Esophagus muscularis mucosa (tissue), 4 donors: ENCODE measurements at regions not wholly inside any gene's neighbourhood (a gene's known extent, or its start where the extent isn't known, plus 50 kb on each side); places are given as distances from the start of the nearest gene placed in this dataset.
"Not testable (repeated sequence)": the region's sequence is repeated elsewhere in the genome, so short reads cannot be mapped to it uniquely, and the experiment has no call there.

Experiments
- DNase-seq: peaks from one replicate; pipeline ENCODE4 v3.0.0-alpha.2; 2017; ENCODE audit errors: extremely low spot score
- H3K27ac ChIP-seq, 4 donors: fragments of 200-600 bp; sonication (generic); replicated peaks in 1 of 4; 1 replicate in 3 of 4; 2 replicates in 1 of 4; pipeline ENCODE4 v1.5.1; 2016 to 2019; ENCODE audit warnings: mild to moderate bottlenecking in 1 of 4
- H3K27me3 ChIP-seq, 4 donors: fragments of 200-600 bp; sonication (generic); one replicate each; pipeline versions ENCODE4 v1.5.1 to v1.6.0; 2016 to 2019
- H3K36me3 ChIP-seq, 4 donors: fragments of 200-600 bp; sonication (generic); one replicate each; pipeline ENCODE4 v1.5.1; 2016 to 2019
- H3K4me1 ChIP-seq, 4 donors: fragments of 200-600 bp; sonication (generic); one replicate each; pipeline ENCODE4 v1.5.1; 2016 to 2019
- H3K4me3 ChIP-seq, 4 donors: fragments of 200-600 bp; sonication (generic); 1 replicate in 2 of 4; 2 replicates in 2 of 4; pipeline ENCODE4 v1.5.1; 2016 to 2019; ENCODE audit warnings: mild to moderate bottlenecking in 4 of 4, moderate library complexity in 1 of 4
- H3K9me3 ChIP-seq, 4 donors: fragments of 200-600 bp; sonication (generic); 1 replicate in 3 of 4; 2 replicates in 1 of 4; pipeline ENCODE4 v1.5.1; 2016 to 2019
- EP300 ChIP-seq: sonication (generic); formaldehyde crosslinking; IDR thresholded peaks from one replicate; pipeline ENCODE4 v1.6.1; 2017; ENCODE audit warnings: antibody characterized with exemption
- POLR2A ChIP-seq: fragments of 450-650 bp; IDR thresholded peaks from one replicate; pipeline ENCODE4 v1.6.1; 2017; ENCODE audit warnings: antibody characterized with exemption, moderate library complexity, mild to moderate bottlenecking, low read depth
- POLR2AphosphoS5 ChIP-seq, 2 donors: sonication (generic); formaldehyde crosslinking; IDR thresholded peaks; one replicate each; pipeline ENCODE4 v1.6.1; 2017; ENCODE audit warnings: antibody characterized with exemption in 2 of 2
- WGBS: methylation state at CpG from one replicate; pipeline ENCODE4 v1.1.5; 2018; 5-methylcytosine and 5-hydroxymethylcytosine counted together
- intact Hi-C: fragments of 100-400 bp; cut with DNase I; formaldehyde crosslinking; loops from one replicate; pipeline ENCODE4 v1.15.1; 2023
- TF ChIP-seq, protein P1 (sequence below), 3 experiments: fragments of 200-600 bp in 2 of 3; fragments of 450-650 bp in 1 of 3; sonication (generic) in 2 of 3; IDR thresholded peaks; one replicate each; pipeline ENCODE4 v1.5.1; 2017 to 2019; ENCODE audit warnings: antibody characterized with exemption in 3 of 3, mild to moderate bottlenecking in 2 of 3, moderate library complexity in 1 of 3

DNA sequence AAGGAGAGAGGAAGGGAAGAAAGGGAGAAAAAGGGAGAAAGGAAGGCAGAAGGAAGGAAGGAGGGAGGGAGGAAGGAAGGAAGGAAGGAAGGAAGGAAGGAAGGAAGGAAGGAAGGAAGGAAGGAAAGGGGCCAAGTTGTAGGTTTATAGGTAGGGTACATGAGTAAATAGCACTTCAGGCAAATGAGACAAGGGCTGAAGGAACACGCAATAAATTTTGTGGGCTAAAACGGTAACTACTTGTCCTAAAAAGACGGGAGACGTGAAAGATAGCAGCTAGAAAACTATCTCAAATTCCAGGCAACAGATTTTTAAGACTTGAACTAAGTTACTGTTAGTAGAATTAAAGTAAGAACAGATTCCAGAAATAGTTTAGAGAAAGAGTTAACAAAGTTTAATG is 129.3 kb upstream of the XIRP2 start:
- WGBS: 90% methylated on average over 4 of the region's 4 CpGs
- TF ChIP-seq POLR2AphosphoS5 (IDR thresholded peaks at IDR 0.05): no peak
- TF ChIP-seq, protein P1, sequence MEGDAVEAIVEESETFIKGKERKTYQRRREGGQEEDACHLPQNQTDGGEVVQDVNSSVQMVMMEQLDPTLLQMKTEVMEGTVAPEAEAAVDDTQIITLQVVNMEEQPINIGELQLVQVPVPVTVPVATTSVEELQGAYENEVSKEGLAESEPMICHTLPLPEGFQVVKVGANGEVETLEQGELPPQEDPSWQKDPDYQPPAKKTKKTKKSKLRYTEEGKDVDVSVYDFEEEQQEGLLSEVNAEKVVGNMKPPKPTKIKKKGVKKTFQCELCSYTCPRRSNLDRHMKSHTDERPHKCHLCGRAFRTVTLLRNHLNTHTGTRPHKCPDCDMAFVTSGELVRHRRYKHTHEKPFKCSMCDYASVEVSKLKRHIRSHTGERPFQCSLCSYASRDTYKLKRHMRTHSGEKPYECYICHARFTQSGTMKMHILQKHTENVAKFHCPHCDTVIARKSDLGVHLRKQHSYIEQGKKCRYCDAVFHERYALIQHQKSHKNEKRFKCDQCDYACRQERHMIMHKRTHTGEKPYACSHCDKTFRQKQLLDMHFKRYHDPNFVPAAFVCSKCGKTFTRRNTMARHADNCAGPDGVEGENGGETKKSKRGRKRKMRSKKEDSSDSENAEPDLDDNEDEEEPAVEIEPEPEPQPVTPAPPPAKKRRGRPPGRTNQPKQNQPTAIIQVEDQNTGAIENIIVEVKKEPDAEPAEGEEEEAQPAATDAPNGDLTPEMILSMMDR (IDR thresholded peaks at IDR 0.05): no peak
- TF ChIP-seq EP300: no peak
- no peak for TF ChIP-seq POLR2A
- H3K27me3 ChIP-seq: no peaks in the 10 kb centered on the region
- no peaks in the 10 kb centered on the region for H3K4me1 ChIP-seq
- H3K27ac ChIP-seq: no peak overlapping the region
- H3K36me3 ChIP-seq: no peaks in the 10 kb centered on the region
- DNase-seq: no peak
- intact Hi-C loops: no loop called here
- no peak overlapping the region for H3K4me3 ChIP-seq
- no peaks in the 10 kb centered on the region for H3K9me3 ChIP-seq

DNA sequence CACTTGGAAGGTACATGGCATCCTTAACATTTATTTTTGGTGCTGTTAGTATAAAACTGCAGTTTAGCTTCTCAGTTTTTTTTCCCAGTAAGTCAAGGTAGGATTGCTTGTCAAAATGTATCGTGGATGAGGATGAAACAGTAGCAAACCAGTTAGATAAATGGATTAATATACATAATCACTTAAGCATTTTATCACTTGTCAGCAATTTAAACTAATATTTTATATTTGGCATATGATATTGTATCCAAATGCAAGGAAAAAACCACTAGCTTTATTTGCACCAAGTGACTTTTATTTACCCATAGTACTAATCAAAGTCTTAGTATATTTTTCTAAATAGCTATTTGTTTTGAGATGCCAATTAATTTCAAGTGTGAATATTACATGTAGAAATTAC is 137.7 kb upstream of the XIRP2 start:
- DNase-seq: no peak
- Histone ChIP-seq H3K27ac (no peak overlapping the region), H3K4me1 (no peaks in the 10 kb centered on the region), H3K36me3 (no peaks in the 10 kb centered on the region), H3K9me3 (peaks cover 0 to 7% (median 4%) of the 10 kb centered on the region in 4 donors), H3K27me3 (no peaks in the 10 kb centered on the region), H3K4me3 (no peak overlapping the region)
- TF ChIP-seq POLR2AphosphoS5 (IDR thresholded peaks at IDR 0.05) (no peak), POLR2A (no peak), EP300 (no peak)
- TF ChIP-seq, protein P1 (IDR thresholded peaks at IDR 0.05): no peak
- intact Hi-C loops: no loop called here
- WGBS: 0% methylated on average over 1 of the region's 1 CpG

DNA sequence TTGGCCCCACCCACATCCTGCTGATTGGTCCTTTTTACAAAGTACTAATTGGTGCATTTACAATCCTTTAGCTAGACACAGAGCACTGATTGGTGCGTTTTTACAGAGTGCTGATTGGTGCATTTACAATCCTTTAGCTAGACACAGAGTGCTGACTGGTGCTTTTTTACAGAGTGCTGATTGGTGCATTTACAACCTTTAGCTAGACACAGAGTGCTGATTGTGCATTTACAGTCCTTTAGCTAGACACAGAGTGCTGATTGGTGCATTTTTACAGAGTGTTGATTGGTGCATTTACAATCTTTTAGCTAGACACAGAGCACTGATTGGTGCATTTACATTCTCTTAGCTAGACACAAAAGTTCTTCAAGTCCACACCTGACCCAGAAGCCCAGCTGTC is 144.2 kb upstream of the XIRP2 start:
- H3K4me1 ChIP-seq, H3K36me3 ChIP-seq, intact Hi-C loops, H3K27me3 ChIP-seq, H3K4me3 ChIP-seq, DNase-seq, H3K27ac ChIP-seq: not testable (repeated sequence)
- peaks cover 0 to 65% (median 51%) of the 10 kb centered on the region in 4 donors for H3K9me3 ChIP-seq
- WGBS: 77% methylated on average over 1 of the region's 1 CpG

DNA sequence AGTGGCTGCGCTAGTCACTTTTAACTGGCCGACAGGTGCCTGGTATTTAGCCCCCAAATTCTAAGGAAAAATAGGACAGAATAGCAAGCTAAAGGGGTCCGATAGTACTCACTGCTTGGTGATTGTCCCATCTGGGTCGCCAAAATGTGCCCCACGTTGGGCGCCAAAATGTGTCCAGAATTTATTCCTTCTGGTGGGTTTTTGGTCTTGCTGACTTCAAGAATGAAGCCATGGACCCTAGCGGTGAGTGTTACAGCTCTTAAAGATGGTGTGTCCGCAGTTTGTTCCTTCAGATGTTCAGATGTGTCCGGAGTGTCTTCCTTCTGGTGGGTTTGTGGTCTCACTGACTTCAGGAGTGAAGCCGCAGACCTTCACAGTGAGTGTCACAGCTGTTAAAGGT is 144.8 kb upstream of the XIRP2 start:
- 91% methylated on average over 8 of the region's 10 CpGs for WGBS
- H3K27ac ChIP-seq, H3K4me1 ChIP-seq, H3K36me3 ChIP-seq, intact Hi-C loops, H3K4me3 ChIP-seq, H3K27me3 ChIP-seq, DNase-seq: not testable (repeated sequence)
- H3K9me3 ChIP-seq: peaks cover 0 to 69% (median 56%) of the 10 kb centered on the region in 4 donors

DNA sequence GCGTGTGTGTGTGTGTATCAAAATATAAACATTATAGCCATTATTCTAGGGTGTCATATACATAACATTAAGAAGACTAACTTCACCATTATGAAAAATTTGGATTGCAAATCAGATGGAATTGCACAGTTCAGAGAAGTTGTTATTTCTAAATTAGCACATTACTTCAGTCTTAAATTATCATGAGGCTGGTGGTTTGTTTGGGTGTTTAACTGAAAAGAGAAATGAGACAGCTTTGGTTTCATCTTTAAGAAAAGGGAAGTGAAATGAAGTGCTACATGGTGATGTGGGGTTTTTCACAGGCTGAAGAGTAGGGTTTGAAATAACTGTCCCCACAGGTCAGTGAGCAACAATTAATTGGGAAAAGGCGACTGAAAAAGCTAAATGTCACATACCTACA is 161.2 kb upstream of the XIRP2 start:
- intact Hi-C loops: no loop called here
- TF ChIP-seq POLR2AphosphoS5 (IDR thresholded peaks at IDR 0.05): no peak
- TF ChIP-seq EP300: no peak
- TF ChIP-seq, protein P1 (IDR thresholded peaks at IDR 0.05): no peak
- TF ChIP-seq POLR2A: no peak
- DNase-seq: no peak
- no peaks in the 10 kb centered on the region for H3K27me3 ChIP-seq
- WGBS: 59% methylated on average over 2 of the region's 2 CpGs
- no peaks in the 10 kb centered on the region for H3K4me1 ChIP-seq
- no peaks in the 10 kb centered on the region for H3K9me3 ChIP-seq
- H3K27ac ChIP-seq: no peak overlapping the region
- H3K4me3 ChIP-seq: no peak overlapping the region
- H3K36me3 ChIP-seq: no peaks in the 10 kb centered on the region

DNA sequence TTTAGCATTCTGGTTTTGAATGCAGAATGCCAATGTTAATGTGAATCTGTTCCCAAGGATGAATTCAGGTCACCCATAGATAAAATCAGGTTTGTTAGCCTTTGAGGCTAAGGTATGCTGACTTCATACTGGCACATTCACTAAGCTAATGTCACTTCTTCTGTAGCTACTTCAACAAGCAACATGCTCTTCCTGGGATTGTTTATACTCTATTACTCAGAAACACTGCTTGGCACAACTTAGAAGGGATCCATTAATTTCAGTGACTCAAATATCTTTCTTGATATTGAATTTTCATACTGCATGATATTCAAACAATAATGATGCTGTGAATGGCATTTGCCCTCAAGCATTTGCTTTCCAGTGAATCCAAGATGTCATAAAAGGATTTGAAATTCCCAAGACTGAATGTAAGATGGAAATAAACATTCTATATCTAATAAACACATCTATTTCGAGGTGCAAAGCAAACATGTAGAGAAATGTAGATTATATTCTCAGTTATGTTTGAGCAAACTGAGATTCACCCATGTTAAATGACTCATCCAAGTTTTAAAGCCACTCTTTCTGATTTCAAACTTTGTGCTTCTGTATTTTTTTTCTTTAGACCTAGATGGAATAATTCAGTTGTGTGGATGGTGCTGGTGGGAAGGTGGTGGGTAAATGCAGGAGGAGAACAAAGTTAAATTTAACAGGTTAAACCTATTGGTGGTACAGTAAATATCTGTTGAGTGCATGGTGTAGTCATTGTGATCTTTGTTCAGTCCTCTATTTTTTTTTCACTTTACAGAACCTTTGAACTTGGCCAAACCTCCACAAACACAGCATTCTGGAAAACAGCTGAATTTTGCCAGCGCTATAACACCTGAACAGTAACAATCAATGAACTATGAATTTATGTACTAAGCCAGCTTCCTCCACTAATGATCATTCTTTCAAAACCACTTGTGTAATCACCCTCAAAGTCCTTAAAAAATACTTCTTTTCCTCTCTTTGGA is 162.1 kb upstream of the XIRP2 start:
- Histone ChIP-seq H3K27ac (no peak overlapping the region), H3K9me3 (no peaks in the 10 kb centered on the region), H3K4me1 (no peaks in the 10 kb centered on the region), H3K36me3 (no peaks in the 10 kb centered on the region), H3K27me3 (no peaks in the 10 kb centered on the region), H3K4me3 (no peak overlapping the region)
- TF ChIP-seq POLR2A (no peak), POLR2AphosphoS5 (IDR thresholded peaks at IDR 0.05) (no peak), EP300 (no peak)
- TF ChIP-seq, protein P1 (IDR thresholded peaks at IDR 0.05): no peak
- intact Hi-C loops: no loop called here
- WGBS: 66% methylated on average over 2 of the region's 2 CpGs
- DNase-seq: no peak
